GM19023 (cell line): ENCODE measurements at regions not wholly inside any gene's neighbourhood (a gene's known extent, or its start where the extent isn't known, plus 50 kb on each side); places are given as distances from the start of the nearest gene placed in this dataset.

Source experiments
- ATAC-seq: cut with Tn5 transposase; IDR thresholded peaks from one replicate; pipeline ENCODE4 v1.9.1; 2021; ENCODE audit warnings: mild to moderate bottlenecking, moderate library complexity; ENCODE audit not compliant: unreplicated experiment

- no peak for ATAC-seq
Observed at GRCh38 chr9:106726070-106726815, 136.7 kb upstream of the ZNF462 start.

- no peak for ATAC-seq
Observed at GRCh38 chr9:106727969-106728368, 135.0 kb upstream of the ZNF462 start.

GRCh38 chr9:106728860-106729259 lies 134.1 kb upstream of the ZNF462 start:
- ATAC-seq, result no peak

- ATAC-seq, result no peak
Observed at GRCh38 chr9:106731910-106732309, 131.1 kb upstream of the ZNF462 start.

- no peak for ATAC-seq
Observed at GRCh38 chr9:106733828-106734380, 129.1 kb upstream of the ZNF462 start.

- no peak for ATAC-seq
Observed at GRCh38 chr9:106737516-106737915, 125.5 kb upstream of the ZNF462 start.

- no peak for ATAC-seq
Observed at GRCh38 chr9:106738109-106738508, 124.9 kb upstream of the ZNF462 start.

- ATAC-seq, result no peak
Observed at GRCh38 chr9:106745457-106745856, 117.5 kb upstream of the ZNF462 start.

- ATAC-seq, result no peak
Observed at GRCh38 chr9:106745876-106746275, 117.1 kb upstream of the ZNF462 start.

GRCh38 chr9:106751681-106752080 lies 111.3 kb upstream of the ZNF462 start:
- ATAC-seq, result no peak

- peak; percentile 7 for ATAC-seq
Observed at GRCh38 chr9:106752581-106752980, 110.4 kb upstream of the ZNF462 start.

- ATAC-seq, result peak; percentile 91
Observed at GRCh38 chr9:106753155-106753671, 109.8 kb upstream of the ZNF462 start.

GRCh38 chr9:106755736-106756135 lies 107.2 kb upstream of the ZNF462 start:
- no peak for ATAC-seq

- no peak for ATAC-seq
Observed at GRCh38 chr9:106757514-106757913, 105.5 kb upstream of the ZNF462 start.

GRCh38 chr9:106758911-106759310 lies 104.1 kb upstream of the ZNF462 start:
- ATAC-seq, result peak; percentile 75

GRCh38 chr9:106761493-106761892 lies 101.5 kb upstream of the ZNF462 start:
- ATAC-seq, result no peak

GRCh38 chr9:106766616-106767015 lies 96.3 kb upstream of the ZNF462 start:
- no peak for ATAC-seq

- no peak for ATAC-seq
Observed at GRCh38 chr9:106769331-106769730, 93.6 kb upstream of the ZNF462 start.

GRCh38 chr9:106771608-106772007 lies 91.4 kb upstream of the ZNF462 start:
- no peak for ATAC-seq

GRCh38 chr9:106772523-106773290 lies 90.3 kb upstream of the ZNF462 start:
- ATAC-seq, result no peak

- ATAC-seq, result no peak
Observed at GRCh38 chr9:106773750-106774149, 89.2 kb upstream of the ZNF462 start.

- no peak for ATAC-seq
Observed at GRCh38 chr9:106775960-106776359, 87.0 kb upstream of the ZNF462 start.
